Lower leg skin (tissue), 4 donors: ENCODE measurements at regions not wholly inside any gene's neighbourhood (a gene's known extent, or its start where the extent isn't known, plus 50 kb on each side); places are given as distances from the start of the nearest gene placed in this dataset.

ENCODE experiments used
- DNase-seq, 2 donors: peaks; one replicate each; pipeline ENCODE4 v3.0.0-alpha.2; 2019; ENCODE audit warnings: low spot score in 2 of 2
- H3K4me3 ChIP-seq: fragments of 200-600 bp; sonication (generic); 2 replicates; pipeline ENCODE4 v1.5.1; 2017; ENCODE audit warnings: mild to moderate bottlenecking, low read depth; ENCODE audit not compliant: poor library complexity, severe bottlenecking
- CTCF ChIP-seq, 3 donors: fragments of 450-650 bp; IDR thresholded peaks; one replicate each; pipeline ENCODE4 v1.5.1; 2016; ENCODE audit warnings: antibody characterized with exemption in 3 of 3, mild to moderate bottlenecking in 3 of 3, moderate library complexity in 2 of 3
- POLR2A ChIP-seq, 2 donors: fragments of 450-650 bp; IDR thresholded peaks; one replicate each; pipeline ENCODE4 v1.6.1; 2016 to 2017; ENCODE audit warnings: antibody characterized with exemption in 2 of 2, mild to moderate bottlenecking in 1 of 2, moderate library complexity in 1 of 2
- intact Hi-C: fragments of 100-400 bp; cut with DNase I; formaldehyde crosslinking; loops from one replicate; pipeline ENCODE4 v1.15.0; 2023; ENCODE audit warnings: low total_unique reads

GRCh38 chr11:89660234-89660633 lies 49.9 kb upstream of the TRIM77 start:
- intact Hi-C loops, result no loop called here
- TF ChIP-seq CTCF (IDR thresholded peaks at IDR 0.05) (no peak), POLR2A (IDR thresholded peaks at IDR 0.05) (no peak)
- H3K4me3 ChIP-seq, result no peak overlapping the region
- no peak for DNase-seq
